Head of caudate nucleus (tissue), 42 donors: ENCODE measurements at regions not wholly inside any gene's neighbourhood (a gene's known extent, or its start where the extent isn't known, plus 50 kb on each side); places are given as distances from the start of the nearest gene placed in this dataset.

Experiments
- DNase-seq, 42 donors: peaks; one replicate each; pipeline versions ENCODE4 v3.0.0 to v3.0.0-alpha.2; 2020 to 2021; ENCODE audit warnings: mixed read lengths in 7 of 42
- intact Hi-C: fragments of 100-400 bp; cut with DNase I; formaldehyde crosslinking; loops from one replicate; pipeline ENCODE4 v1.15.0; 2022

DNA sequence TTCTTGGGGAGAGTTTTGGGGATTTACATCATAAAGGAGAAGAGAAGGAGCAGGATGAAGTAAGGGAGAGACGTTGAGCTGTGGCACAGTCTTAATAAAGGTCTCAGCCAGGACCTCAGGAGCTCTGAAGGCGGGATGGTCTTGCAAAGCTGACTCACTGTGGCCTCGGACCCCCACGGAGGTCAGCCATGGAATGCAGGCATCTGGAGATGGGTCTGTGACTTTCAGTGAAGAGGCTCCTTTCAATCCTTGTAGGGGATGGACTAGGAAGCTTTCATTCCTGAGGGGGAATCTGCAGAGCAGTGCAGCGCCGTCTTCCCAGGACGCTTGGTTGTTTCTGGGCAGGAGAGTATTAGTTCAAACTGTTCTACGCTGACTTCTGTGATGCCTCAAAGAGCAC lies 65.7 kb upstream of the BASP1 start:
- no peak for DNase-seq
- intact Hi-C loops = no loop called here

DNA sequence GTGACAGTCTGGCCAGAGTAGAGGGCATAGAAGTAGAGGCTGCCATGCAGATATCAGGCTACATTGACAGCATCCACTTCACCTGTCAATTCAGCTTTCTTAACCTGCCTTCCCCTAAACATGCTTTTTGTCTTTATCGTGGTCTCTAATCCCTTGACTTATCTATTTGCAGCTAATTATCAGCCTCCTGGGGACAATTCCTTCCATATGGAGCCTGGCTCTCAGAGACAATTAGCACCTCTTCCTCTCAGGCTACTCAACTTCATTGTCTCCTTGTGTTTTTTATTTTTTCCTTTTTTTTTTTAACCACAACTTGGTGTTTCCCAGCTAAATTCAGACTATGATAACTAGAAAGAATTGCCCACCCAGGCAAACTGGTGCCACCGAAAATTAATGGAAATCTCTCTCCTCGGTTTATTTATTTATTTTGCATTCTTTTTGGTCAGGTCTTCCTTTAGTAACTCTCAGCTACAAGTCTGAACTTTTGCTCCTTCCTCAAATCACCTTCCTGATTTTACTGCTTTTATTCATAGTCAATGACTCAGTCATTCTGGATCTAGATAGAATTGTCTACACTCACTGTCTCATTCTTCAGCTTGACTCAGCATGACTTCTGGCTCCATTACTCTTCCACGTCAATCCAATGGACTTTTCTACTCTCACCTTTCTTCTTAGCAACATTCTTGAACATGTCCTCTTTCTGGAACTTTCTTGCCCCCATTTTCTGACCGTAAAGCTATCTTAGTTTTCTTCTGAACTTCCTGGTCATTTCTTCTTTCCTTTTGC lies 63.0 kb upstream of the BASP1 start:
- intact Hi-C loops = no loop called here
- DNase-seq = no peak

DNA sequence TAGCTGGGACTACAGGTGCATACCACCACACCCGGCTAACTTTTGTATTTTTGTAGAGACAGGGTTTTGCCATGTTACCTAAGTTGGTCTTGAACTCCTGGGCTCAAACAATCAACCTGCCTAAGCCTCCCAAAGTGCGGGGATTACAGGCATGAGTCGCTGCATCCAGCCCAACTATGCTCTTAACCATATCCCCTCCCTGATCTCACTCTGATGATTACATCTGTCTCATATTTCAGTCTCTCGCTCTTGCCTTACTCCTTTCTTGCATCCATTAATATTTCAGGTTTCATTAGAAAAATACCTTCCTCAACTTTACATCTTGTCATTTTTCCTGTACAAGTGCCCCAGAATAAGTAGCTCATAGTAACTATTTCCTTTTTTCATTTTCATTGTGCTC lies 61.0 kb upstream of the BASP1 start:
- intact Hi-C loops = no loop called here
- no peak for DNase-seq

DNA sequence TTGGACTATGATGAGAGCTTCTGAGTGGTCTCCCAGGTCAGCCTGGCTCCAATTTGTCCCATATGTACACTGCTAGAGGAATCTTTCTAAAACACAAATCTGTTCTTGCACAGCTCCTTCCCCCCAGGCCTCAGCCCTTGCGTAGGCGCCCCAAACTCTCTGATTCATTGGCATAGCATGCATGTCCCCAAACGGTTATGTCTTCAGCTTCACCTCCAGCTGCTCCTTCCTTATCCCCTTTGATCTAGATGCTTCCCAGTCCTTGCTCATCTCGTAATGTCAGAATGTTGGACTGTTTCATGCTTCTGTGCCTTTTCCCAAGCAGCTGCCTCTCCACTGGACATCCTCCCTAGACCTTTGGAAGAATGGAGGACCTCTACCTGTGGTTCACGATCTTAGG lies 60.1 kb upstream of the BASP1 start:
- intact Hi-C loops = no loop called here
- no peak for DNase-seq

DNA sequence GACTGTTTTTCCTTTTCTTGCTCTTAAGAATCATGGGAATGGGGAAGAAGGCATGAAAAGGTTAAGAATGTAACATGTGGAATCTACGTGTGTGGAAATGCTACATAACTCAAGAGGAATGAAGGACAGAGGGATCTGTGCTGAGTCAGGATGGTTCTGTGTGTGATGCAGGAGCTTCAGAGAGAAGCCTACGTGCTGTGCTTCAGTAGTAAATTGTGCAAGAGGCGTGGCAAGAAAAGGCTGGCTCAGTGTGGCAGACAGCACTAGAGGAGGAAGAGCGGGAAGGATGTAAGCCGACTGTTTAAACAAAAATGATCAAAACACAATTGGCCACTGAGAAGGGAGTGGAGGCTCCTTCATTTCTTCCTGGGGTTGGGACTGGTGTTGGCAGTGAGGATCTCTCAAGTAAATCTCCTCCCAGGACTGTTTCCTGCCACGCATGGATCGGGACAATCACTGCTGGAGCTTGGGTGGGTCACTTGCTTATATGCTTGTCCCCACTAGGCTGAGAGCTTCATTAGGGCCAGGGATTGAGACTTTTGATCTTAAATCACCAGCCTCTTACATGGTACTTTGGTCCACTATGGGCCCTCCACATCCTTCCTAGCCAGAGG lies 59.4 kb upstream of the BASP1 start:
- no peak for DNase-seq
- intact Hi-C loops = no loop called here

DNA sequence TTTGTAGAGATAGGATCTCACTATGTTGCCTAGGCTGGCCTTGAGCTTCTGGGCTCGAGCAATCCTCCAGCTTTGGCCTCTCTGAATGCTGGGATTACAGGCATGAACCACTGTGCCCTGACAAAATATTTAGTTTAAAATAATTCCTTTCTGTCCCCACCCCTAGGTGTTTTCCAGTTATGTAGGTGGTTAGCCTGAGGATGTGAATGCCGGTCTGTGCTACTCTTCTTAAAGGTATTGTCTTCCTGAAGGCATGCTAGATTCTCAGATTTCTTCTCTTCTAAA lies 56.7 kb upstream of the BASP1 start:
- intact Hi-C loops = no loop called here

DNA sequence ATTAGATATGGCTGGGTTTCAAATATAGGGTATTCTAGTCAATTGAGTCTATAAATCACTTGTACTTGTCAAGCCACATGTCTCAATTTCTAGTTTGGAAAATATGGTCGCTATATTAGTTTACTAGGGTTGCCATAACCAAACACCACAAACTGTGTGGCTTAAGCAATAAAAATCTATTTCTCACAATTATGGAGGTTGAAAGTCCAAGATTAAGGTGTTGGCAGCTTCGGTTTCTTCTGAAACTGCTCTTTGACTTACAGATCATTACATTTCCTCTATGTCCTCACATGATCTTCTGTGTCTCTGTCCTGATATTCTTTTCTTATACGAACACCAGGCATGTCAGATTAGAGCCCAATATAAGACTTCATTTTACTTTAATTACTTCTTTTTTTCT lies 55.8 kb upstream of the BASP1 start:
- intact Hi-C loops = no loop called here
- no peak for DNase-seq

More for the DNA sequence above, 56.7 kb upstream of the BASP1 start:
- DNase-seq = no peak

DNA sequence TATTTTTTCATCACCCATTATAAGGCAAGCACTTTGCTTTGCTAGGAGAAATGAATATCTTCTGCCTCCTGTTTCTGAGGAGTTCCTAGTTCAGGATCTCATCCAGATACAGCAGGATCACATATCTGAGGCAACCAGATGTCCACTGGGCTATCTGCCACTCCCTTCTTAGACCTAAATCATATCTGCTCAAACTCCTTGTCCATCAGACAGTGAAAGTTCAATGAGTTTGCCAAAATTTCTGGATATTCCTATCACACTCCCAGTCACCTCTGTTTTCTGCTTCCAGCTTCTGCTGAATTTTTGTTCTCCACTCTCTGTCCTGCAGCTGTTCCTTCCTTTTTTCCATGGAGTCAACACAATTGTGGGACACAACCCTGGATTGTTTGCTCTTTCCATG lies 54.2 kb upstream of the BASP1 start:
- intact Hi-C loops = no loop called here

DNA sequence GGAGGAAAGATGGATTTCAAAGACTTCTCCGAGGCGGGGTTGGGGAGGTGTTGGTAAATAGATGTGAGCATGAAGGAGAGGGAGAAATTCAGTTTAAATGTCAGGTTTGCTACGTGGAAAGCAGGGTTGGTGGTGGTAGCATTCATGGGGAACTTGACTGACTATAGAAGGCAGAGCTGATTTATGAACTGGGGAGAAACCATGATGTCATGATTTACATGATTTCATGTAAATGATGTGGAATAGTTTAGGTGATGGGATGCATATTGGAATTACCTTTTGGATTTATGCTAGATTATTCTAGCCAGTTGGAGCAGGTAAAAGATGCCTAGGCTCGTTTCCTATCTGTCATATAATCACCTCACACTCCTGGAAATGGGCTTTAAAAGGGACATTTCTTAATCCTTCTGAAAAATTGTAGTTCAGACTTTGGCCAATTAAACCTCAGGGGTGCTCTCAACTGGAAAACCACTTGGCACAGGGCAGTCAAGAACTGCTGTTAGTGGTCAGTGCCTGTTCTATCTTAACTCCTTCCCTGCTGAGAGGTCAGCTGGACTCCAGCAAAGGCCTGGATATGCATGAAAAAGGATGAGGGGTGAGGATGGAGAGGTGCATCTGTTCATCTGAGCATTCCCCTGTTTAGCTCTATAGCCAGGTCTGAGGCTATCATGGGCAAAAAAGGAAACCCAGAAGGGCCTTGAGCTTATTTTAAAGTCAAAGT lies 50.1 kb upstream of the BASP1 start:
- no peak for DNase-seq
- intact Hi-C loops = no loop called here

More for the DNA sequence above, 54.2 kb upstream of the BASP1 start:
- DNase-seq = no peak
